Esophagus mucosa (tissue), 1 donor: ENCODE measurements at regions not wholly inside any gene's neighbourhood (a gene's known extent, or its start where the extent isn't known, plus 50 kb on each side); places are given as distances from the start of the nearest gene placed in this dataset.

Experiments used
- ATAC-seq: fragments of 200-7000 bp; cut with Tn5 transposase; one replicate; pipeline ENCODE4 v1.9.1; 2020
- donor health status: DM: yes; HTN: yes; CAD: no.

GRCh38 chr2:41701231-41701630 lies 346.6 kb upstream of the PKDCC start:
- no peak for ATAC-seq

GRCh38 chr2:41703123-41703522 lies 344.7 kb upstream of the PKDCC start:
- no peak for ATAC-seq

- ATAC-seq = no peak
These were observed 342.2 kb upstream of the PKDCC start for GRCh38 chr2:41705634-41706033.

DNA sequence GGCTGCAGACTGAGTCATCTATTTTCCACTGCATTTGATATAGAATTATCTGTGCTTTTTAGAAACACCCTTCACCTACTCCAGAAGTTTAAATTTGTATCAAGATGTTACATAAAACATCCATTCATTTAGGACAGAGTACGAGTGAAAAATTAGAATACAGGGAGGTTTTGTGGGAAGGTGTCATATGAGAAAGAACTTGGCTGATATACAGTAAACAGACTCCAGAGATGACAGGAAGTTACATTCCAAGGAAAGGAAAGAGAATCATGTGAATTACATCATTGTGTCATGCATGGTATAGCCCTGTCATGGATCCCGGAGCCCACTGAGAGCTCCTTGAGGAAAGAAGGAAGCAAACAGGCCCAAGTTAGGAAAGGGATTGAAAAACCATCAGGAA lies 341.5 kb upstream of the PKDCC start:
- ATAC-seq = no peak

DNA sequence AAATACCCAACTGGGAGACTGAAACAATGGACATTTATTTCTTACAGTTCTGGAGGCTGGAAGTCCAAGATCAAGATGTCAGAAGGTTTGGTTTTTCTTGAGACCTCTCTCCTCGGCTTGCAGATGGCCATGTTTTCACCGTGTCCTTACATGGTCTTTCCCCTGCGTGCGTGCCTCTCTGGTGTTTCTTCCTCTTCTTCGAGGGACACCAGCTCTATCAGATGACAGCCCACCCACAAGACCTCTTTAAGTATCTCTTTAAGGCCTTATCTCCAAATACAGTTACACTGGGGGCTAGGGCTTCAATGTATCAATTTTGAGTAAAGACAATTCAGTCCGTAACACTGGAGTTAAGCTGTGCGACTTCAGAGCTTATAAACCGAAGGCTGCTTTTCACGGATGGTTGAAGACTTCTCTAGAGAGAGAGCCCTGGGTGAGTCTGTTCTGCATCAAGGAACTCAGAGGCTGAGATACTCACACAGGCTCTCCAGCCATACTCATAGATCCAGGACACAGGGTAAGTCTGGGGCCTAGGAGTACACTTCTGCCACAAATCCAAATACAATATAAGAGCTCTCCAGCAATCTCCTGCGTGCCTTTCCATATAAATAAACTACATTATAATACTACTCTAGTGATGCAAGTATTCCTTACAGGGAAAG lies 339.9 kb upstream of the PKDCC start:
- no peak for ATAC-seq

GRCh38 chr2:41709702-41710599 lies 337.9 kb upstream of the PKDCC start:
- peak; percentile 33 for ATAC-seq

GRCh38 chr2:41710944-41711343 lies 336.9 kb upstream of the PKDCC start:
- ATAC-seq = no peak

GRCh38 chr2:41711736-41712135 lies 336.1 kb upstream of the PKDCC start:
- ATAC-seq = no peak

DNA sequence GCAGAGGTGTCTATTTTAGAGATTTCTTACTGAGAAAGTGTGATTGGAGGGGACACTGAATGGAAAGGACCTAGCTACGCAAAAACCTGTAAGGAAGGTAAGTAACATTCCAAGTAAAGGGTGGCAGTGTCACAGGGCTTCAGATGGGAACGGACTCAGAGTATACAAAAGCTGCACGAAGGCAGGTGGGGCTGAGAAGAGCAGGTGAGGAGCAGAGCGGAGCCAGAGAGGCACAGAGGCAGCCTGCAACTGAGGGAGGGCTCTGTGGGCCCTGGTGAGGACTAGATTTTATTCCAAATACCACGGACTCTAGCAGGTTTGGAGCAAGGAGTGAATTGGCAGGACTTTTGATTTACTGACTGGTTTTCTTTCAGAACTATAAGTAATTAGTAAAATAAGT lies 331.3 kb upstream of the PKDCC start:
- no peak for ATAC-seq

DNA sequence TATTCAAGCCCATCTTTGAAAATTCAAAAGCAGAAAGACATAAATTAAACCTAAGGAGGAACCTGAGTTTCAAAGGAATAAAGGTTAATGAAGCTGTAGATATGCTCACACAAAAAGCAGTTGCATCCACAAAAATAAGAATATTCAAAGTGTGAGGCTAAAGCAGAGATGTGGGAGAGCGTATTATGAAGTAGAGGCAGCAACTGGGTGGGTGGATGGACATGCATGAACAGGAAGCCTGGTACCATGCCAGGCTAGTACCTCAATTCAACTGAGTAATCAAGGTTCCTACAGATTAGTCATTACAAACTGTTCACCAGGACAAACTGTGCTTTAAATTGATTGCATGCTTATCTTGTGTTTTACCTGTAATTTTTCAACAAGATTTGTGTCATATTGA lies 330.0 kb upstream of the PKDCC start:
- peak; percentile 52 for ATAC-seq

DNA sequence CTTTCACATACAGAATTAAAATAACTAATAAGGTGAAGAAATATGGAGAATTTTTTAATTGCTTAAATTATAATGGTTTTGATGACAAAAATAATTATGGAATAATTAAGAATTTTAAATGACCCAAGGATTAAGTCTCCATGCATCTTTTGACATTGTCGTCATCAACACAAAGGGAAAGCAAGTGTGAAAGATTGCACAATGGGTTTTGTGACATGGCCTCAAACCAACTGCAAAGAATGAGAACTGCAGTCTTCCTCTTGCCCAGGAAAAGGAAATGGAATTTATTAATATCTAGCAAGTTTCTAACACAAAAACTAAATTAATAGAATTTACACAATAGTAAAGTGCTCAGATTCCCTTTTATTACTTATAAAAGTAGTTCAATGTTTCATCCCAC lies 329.1 kb upstream of the PKDCC start:
- ATAC-seq = no peak

DNA sequence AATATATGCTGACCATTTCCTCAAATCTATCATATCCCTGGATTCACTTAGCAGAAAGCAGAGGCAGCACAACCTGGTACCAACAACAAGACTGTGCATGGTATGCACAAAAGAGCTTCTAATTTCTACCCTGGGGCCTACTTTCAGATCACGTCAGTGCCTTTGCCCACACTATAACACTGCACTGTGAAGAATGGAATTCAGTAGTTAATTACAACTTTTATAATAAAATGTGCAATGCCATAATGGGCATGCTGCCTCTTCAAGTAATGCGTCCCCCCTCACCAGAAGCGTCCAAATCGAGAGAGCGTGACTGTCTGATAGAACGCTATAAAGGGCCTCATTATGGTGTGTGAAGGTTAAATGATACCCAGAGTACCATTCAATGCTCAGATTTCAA lies 328.1 kb upstream of the PKDCC start:
- no peak for ATAC-seq

DNA sequence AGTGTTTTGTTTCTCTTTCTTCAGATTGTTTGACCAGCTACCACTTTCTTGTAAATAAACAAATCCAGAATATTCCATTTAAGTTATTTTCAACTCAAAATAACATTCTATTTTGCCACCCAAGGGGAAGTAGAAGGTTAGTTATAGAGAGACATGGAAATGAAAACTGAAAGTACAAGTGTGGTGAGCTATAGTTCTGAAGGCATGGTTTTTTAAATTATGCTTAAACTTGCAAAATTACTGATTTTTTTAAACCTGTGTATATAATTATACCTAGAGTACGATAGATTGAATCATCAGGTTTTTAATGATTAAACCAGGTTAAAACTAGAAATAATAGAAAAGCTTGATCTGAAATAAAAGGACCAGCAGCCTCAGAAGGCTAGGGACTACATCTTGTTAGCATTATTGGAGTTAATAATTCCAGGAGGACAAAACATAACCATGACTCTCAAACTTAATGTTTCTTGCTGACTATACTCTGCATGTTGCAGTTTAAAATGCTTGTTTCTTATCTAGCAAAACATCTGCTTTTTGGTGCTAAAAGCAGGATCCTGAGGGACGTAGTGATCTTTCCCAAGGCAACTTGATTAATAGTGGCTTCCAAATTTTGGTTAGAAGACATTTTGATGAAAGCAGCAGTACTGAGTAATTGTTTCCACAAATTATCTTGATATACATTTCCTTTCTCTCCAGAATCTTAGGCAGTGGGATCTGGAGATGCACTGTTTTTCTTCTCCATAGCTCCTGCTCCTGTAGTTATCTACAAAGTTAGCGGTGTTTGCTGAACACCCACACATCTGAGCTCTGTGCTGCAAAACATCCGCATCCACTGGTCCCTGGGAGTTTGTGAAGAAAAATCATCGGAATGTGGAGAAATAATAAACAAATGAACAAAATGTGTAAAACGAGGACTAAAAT lies 327.2 kb upstream of the PKDCC start:
- no peak for ATAC-seq

GRCh38 chr2:41722668-41723369 lies 325.0 kb upstream of the PKDCC start:
- no peak for ATAC-seq

GRCh38 chr2:41723526-41723925 lies 324.3 kb upstream of the PKDCC start:
- ATAC-seq = no peak

DNA sequence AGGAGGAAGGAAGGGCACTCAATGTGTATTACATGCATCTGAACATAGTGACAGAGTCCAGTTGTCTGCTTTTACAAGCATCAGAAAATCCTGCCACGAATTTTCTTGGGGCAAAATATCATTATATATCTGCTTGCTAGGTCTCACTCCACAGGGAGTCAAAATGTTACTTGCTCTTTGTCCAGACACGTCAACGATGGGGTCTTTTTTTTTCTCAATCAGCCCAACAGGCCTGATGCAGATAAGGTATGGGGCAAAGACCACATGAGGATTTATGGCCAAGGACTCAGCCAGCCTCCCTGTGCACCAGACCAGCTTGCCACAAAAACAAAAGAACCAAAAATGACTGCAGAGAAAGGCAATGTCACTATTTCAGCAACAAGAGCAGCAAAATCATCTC lies 323.4 kb upstream of the PKDCC start:
- ATAC-seq = no peak

DNA sequence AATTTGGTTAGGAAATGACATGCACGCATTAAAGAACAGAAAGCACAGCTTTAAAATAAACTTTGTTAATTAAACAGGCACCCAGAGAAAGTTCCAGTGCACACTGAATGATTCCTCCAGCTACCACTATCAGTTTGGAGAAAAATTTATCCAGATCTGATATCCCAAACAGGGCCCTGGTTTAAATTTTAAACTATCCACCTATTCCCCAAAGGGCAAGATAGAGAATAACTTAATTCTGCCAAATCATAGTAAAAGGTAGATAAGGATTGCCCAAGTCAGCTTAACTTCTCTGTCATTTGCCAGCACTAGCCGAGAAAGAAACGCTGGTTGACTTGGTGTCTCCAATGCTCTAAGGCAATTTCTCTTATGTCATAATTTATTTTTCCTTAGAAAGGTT lies 321.9 kb upstream of the PKDCC start:
- no peak for ATAC-seq

DNA sequence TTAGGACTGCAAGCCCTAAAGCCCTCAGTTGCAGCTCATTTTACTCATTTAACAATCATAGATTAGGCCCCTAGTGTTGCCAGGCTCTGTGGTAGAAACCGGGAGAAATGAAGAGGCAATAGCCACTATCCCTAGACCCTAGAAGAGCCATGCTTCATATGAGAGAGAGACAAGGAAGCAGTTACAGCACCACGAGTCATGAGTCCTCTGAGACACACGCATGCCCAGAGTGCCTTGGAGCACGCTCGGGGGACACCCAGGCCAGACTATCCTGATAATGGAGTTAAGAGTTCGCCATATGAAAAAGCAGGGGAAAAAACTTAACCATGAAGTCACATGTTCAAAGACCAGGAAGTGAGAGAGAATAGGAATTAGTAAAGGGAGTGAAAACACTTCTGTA lies 321.5 kb upstream of the PKDCC start:
- no peak for ATAC-seq

DNA sequence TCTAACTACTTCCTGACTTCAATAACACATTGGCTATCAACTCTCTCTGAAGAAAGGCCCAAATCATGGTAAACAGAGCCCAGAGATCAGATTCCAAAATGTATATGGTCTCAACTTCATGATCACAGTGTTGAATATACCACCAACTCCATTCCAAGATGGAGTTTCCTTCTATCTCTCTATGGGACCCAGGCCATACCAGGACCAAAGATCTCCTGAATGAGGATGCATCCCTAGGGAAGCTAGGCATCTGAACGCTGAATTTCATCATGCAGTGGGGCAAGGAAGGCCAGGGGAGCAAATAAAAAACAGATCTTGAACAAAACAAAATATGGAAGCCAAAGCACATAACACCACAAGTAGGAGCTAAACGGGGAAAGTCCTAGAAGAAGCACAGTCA lies 320.7 kb upstream of the PKDCC start:
- no peak for ATAC-seq

DNA sequence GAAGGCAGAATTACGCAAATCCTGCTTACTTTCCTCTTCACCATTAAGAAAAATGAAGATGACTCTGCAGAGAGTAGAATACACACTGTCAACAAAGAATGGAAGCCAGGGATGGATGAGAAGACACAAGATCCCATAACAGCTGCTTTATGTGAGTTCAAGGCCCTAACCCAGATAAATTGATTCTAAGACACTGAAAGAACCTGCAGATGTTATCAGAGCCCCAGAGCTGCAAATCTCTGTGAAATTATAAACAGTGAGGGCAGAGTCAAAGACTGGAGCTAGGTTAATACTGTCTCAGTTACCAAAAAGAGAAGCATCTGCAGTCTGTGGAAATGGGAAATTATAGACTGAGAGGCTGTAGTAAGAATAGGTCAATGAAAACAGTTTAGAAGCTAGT lies 320.1 kb upstream of the PKDCC start:
- ATAC-seq = no peak

DNA sequence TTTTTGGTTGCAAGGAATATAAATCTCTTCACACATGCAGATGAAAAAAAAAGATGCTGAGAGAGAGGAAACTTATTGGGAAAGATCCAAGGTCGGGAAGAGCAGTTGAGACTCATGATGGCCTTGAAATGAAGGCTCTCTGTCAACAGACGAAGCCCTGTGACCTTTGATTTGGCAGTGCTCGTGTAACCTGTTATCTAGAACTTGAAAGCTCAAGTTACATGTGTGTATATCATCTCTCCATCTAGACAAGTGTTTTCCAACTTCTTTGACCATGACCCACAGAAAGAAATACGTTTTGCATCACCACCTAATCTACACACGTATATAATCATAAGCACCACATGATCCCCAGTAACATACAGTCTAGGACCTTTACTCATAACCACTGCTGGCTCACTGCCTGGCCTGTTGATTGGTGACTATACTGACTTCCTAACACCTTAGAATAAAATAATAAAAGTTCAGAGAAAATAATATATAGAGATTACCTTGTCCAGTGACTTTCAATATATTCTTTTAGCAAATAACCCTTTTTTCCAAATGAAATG lies 319.0 kb upstream of the PKDCC start:
- ATAC-seq = no peak

GRCh38 chr2:41729800-41730364 lies 317.9 kb upstream of the PKDCC start:
- no peak for ATAC-seq
